BE2C (cell line): ENCODE measurements at regions not wholly inside any gene's neighbourhood (a gene's known extent, or its start where the extent isn't known, plus 50 kb on each side); places are given as distances from the start of the nearest gene placed in this dataset.

ENCODE experiments used
- DNase-seq: peaks from one replicate; pipeline ENCODE4 v3.0.0-alpha.2; 2020
- H3K27me3 ChIP-seq: fragments of 250-450 bp; sonication (Bioruptor Pico); 2 replicates; pipeline ENCODE4 v1.5.1; 2020; ENCODE audit warnings: mild to moderate bottlenecking
- H3K36me3 ChIP-seq: fragments of 250-450 bp; sonication (Bioruptor Pico); 2 replicates; pipeline ENCODE4 v1.5.1; 2020; ENCODE audit warnings: mild to moderate bottlenecking
- H3K4me1 ChIP-seq: fragments of 250-450 bp; sonication (Bioruptor Pico); 2 replicates; pipeline ENCODE4 v1.5.1; 2020
- H3K4me3 ChIP-seq: 2 replicates; pipeline ENCODE4 v1.5.1; 2011; ENCODE audit warnings: low read depth, low read length
- H3K9me3 ChIP-seq: fragments of 250-450 bp; sonication (Bioruptor Pico); 2 replicates; pipeline ENCODE4 v1.5.1; 2020
- CTCF ChIP-seq: IDR thresholded peaks from 2 replicates; pipeline ENCODE4 v1.5.1; 2012; ENCODE audit warnings: mild to moderate bottlenecking, low read depth, low read length

DNA sequence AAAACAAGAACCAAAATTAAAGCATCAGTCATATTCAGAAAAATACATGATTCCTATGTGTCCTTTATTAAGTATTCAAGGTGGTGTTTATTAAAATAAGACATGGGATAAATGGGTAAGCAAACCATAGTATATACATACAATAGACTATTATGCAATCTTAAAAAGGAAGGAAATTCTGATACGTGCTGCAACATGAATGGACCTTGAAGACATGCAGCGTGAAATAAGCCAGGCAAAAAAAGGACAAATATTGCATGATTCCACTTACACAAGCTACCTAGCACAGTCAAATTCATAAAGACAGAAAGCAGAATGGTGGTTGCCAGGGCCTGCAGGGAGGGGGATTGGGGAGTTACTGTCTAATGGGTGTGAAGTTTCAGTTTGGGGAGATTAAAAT is 127.7 kb downstream of the DMAC1 start:
- no peak for TF ChIP-seq CTCF
- Histone ChIP-seq H3K36me3 (no peaks in the 10 kb centered on the region), H3K27me3 (no peaks in the 10 kb centered on the region), H3K4me3 (no peak overlapping the region), H3K4me1 (no peaks in the 10 kb centered on the region), H3K9me3 (no peaks in the 10 kb centered on the region)
- DNase-seq, result no peak

- H3K4me3 ChIP-seq, result no peak overlapping the region
- no peaks in the 10 kb centered on the region for H3K36me3 ChIP-seq
- no peak for DNase-seq
- H3K9me3 ChIP-seq, result no peaks in the 10 kb centered on the region
- H3K4me1 ChIP-seq, result no peaks in the 10 kb centered on the region
- no peaks in the 10 kb centered on the region for H3K27me3 ChIP-seq
- no peak for TF ChIP-seq CTCF
Observed at GRCh38 chr9:7668541-7668940, 131.0 kb downstream of the DMAC1 start.

- Histone ChIP-seq H3K4me3 (no peak overlapping the region), H3K36me3 (no peaks in the 10 kb centered on the region), H3K9me3 (no peaks in the 10 kb centered on the region), H3K27me3 (no peaks in the 10 kb centered on the region), H3K4me1 (no peaks in the 10 kb centered on the region)
- no peak for TF ChIP-seq CTCF
- DNase-seq, result no peak
Observed at GRCh38 chr9:7665874-7666273, 133.7 kb downstream of the DMAC1 start.

DNA sequence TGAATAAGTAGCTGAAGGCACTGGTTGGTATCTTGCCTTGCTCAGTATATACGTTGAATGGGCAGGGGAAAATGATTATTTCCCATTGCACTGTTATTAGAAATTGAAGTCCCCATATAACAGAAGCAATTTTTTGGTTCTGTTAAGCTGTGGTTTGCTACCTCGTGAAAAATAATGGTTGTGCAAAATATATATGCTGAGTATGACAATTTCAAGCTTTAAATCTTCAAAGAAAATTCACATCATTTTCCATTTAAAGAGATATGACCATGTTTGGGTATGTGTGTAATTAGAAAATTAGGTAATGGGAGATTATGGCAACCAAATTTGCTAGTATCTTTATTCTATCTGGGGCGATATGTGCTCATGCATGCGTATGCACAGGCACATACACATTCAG is 139.8 kb downstream of the DMAC1 start:
- Histone ChIP-seq H3K4me1 (no peaks in the 10 kb centered on the region), H3K27me3 (no peaks in the 10 kb centered on the region), H3K9me3 (no peaks in the 10 kb centered on the region), H3K4me3 (no peak overlapping the region), H3K36me3 (no peaks in the 10 kb centered on the region)
- no peak for DNase-seq
- no peak for TF ChIP-seq CTCF

- no peaks in the 10 kb centered on the region for H3K36me3 ChIP-seq
- TF ChIP-seq CTCF, result no peak
- no peaks in the 10 kb centered on the region for H3K27me3 ChIP-seq
- no peak for DNase-seq
- no peak overlapping the region for H3K4me3 ChIP-seq
- no peaks in the 10 kb centered on the region for H3K9me3 ChIP-seq
- H3K4me1 ChIP-seq, result no peaks in the 10 kb centered on the region
Observed at GRCh38 chr9:7656636-7657035, 142.9 kb downstream of the DMAC1 start.

GRCh38 chr9:7653262-7653661 is 146.3 kb downstream of the DMAC1 start:
- Histone ChIP-seq H3K4me3 (no peak overlapping the region), H3K9me3 (no peaks in the 10 kb centered on the region), H3K4me1 (no peaks in the 10 kb centered on the region), H3K27me3 (no peaks in the 10 kb centered on the region), H3K36me3 (no peaks in the 10 kb centered on the region)
- no peak for DNase-seq
- no peak for TF ChIP-seq CTCF
